GM19452 (cell line): ENCODE measurements at regions not wholly inside any gene's neighbourhood (a gene's known extent, or its start where the extent isn't known, plus 50 kb on each side); places are given as distances from the start of the nearest gene placed in this dataset.
A peak's percentile ranks its signal among the peaks of the same experiment; 100 is the strongest.

Experiments used
- ATAC-seq: cut with Tn5 transposase; IDR thresholded peaks from one replicate; pipeline ENCODE4 v1.9.1; 2021; ENCODE audit not compliant: unreplicated experiment

GRCh38 chr14:35456261-35456660 lies 51.7 kb upstream of the NFKBIA start:
- no peak for ATAC-seq

GRCh38 chr14:35458442-35458841 lies 53.9 kb upstream of the NFKBIA start:
- no peak for ATAC-seq

- no peak for ATAC-seq
Observed at GRCh38 chr14:35459776-35460175, 55.2 kb upstream of the NFKBIA start.

GRCh38 chr14:35470755-35471154 lies 63.2 kb upstream of the INSM2 start:
- ATAC-seq, result no peak

GRCh38 chr14:35471803-35472202 lies 62.2 kb upstream of the INSM2 start:
- ATAC-seq, result no peak

GRCh38 chr14:35474323-35474722 lies 59.6 kb upstream of the INSM2 start:
- ATAC-seq, result no peak

GRCh38 chr14:35480119-35480769 lies 53.7 kb upstream of the INSM2 start:
- ATAC-seq, result peak; percentile 88

- no peak for ATAC-seq
Observed at GRCh38 chr14:35482994-35483515, 50.9 kb upstream of the INSM2 start.
